MM.1S (cell line): ENCODE measurements at regions not wholly inside any gene's neighbourhood (a gene's known extent, or its start where the extent isn't known, plus 50 kb on each side); places are given as distances from the start of the nearest gene placed in this dataset.

Source experiments
- DNase-seq: peaks from one replicate; pipeline ENCODE4 v3.0.0-alpha.2; 2015
- H2AFZ ChIP-seq: fragments of 300-600 bp; sonication (generic); 2 replicates; pipeline ENCODE4 v1.6.0; 2016; ENCODE audit warnings: antibody characterized with exemption, low read length
- H3F3A ChIP-seq: fragments of 300-600 bp; sonication (generic); 2 replicates; pipeline ENCODE4 v1.6.1; 2016; ENCODE audit warnings: mild to moderate bottlenecking, antibody characterized with exemption, low read length, moderate library complexity, mixed read lengths; ENCODE audit not compliant: insufficient read depth
- H3K27ac ChIP-seq: fragments of 300-600 bp; sonication (generic); 2 replicates; pipeline ENCODE4 v1.5.1; 2016; ENCODE audit warnings: mild to moderate bottlenecking, low read length
- H3K27me3 ChIP-seq: fragments of 300-600 bp; sonication (generic); replicated peaks from 2 replicates; pipeline ENCODE4 v1.6.0; 2016; ENCODE audit warnings: low read length; ENCODE audit not compliant: insufficient read depth
- H3K36me3 ChIP-seq: fragments of 300-600 bp; sonication (generic); replicated peaks from 2 replicates; pipeline ENCODE4 v1.6.1; 2016; ENCODE audit warnings: mild to moderate bottlenecking, low read length, mixed read lengths; ENCODE audit not compliant: insufficient read depth
- H3K4me1 ChIP-seq: fragments of 300-600 bp; sonication (generic); 2 replicates; pipeline ENCODE4 v1.6.1; 2016; ENCODE audit warnings: low read length, mixed read lengths
- H3K4me2 ChIP-seq: fragments of 300-600 bp; sonication (generic); 2 replicates; pipeline ENCODE4 v1.6.0; 2016; ENCODE audit warnings: low read depth, low read length
- H3K4me3 ChIP-seq: fragments of 300-600 bp; sonication (generic); 2 replicates; pipeline ENCODE4 v1.5.1; 2016; ENCODE audit warnings: low read length, mixed read lengths
- H3K79me2 ChIP-seq: fragments of 300-600 bp; sonication (generic); 2 replicates; pipeline ENCODE4 v1.6.1; 2016; ENCODE audit warnings: mixed run types, low read length, mixed read lengths
- H3K9ac ChIP-seq: fragments of 300-600 bp; sonication (generic); 2 replicates; pipeline ENCODE4 v1.6.1; 2016; ENCODE audit warnings: low read length, mixed read lengths
- H3K9me2 ChIP-seq: fragments of 300-600 bp; sonication (generic); replicated peaks from 2 replicates; pipeline ENCODE4 v1.6.1; 2016; ENCODE audit warnings: mild to moderate bottlenecking, low read length, mixed read lengths; ENCODE audit not compliant: insufficient read depth
- H3K9me3 ChIP-seq: fragments of 300-600 bp; sonication (generic); replicated peaks from 2 replicates; pipeline ENCODE4 v1.6.1; 2016; ENCODE audit warnings: mild to moderate bottlenecking, low read length, mixed read lengths; ENCODE audit not compliant: insufficient read depth
- H4K20me1 ChIP-seq: fragments of 300-600 bp; sonication (generic); 2 replicates; pipeline ENCODE4 v1.6.1; 2016; ENCODE audit warnings: mild to moderate bottlenecking, low read length, moderate library complexity, mixed read lengths; ENCODE audit not compliant: insufficient read depth
- EZH2 ChIP-seq: fragments of 300-600 bp; sonication (generic); optimal IDR thresholded peaks from 2 replicates; pipeline ENCODE3; 2017; ENCODE audit warnings: low read depth, mild to moderate bottlenecking, antibody characterized with exemption, low read length, mixed read lengths
- EZH2phosphoT487 ChIP-seq: fragments of 300-600 bp; sonication (generic); IDR thresholded peaks from 2 replicates; pipeline ENCODE4 v1.6.1; 2018; ENCODE audit warnings: antibody characterized with exemption, low read length
- TF ChIP-seq, protein P1 (sequence below): fragments of 300-600 bp; sonication (generic); IDR thresholded peaks from 2 replicates; pipeline ENCODE4 v1.5.1; 2016; ENCODE audit warnings: antibody characterized with exemption, low read length, mixed read lengths

DNA sequence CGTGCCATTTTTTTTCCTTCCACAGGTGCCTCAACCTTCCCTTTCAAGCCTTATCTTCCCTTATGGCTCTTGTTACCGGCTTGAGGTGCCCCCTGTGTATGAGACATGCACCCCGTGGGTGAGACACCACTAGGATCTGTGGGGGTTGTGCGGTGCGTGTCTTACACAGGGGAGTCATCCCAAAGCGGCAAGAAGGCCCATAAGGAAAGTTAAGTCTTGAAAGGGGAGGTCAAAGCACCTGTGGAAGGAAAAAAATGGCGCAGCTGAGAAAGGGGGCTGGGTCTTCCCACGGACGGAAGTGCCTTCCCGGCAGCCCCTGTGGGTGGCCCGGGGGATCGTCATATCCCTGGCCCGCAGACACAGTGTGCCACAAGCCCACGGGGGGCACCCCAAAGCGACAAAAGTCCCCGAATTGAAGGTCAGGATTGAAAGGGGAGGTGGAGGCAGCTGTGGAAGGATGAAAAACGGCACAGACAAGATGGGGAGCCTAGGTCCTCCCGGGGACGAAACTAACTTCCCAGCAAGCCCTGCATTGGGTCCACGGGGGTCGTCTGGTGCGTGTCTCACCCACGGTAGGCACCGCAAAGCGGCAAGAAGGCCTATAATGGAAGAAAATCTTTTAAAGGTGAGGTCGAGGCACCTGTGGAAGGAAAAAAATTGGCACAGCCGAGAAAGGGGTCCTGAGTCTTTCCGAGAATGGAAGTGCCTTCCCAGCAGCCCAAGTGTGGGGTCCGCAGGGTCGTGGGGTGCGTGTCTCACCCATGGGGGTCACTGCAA lies 273.3 kb downstream of the ALG10 start:
- Histone ChIP-seq H3K4me1 (no peaks in the 10 kb centered on the region), H3K9me2 (no peaks in the 10 kb centered on the region), H3K9me3 (no peaks in the 10 kb centered on the region), H3K36me3 (no peaks in the 10 kb centered on the region), H3F3A (no peaks in the 10 kb centered on the region), H3K4me3 (no peak overlapping the region), H2AFZ (no peak overlapping the region), H4K20me1 (no peaks in the 10 kb centered on the region), H3K27ac (no peak overlapping the region), H3K27me3 (no peaks in the 10 kb centered on the region), H3K9ac (no peak overlapping the region), H3K79me2 (no peaks in the 10 kb centered on the region), H3K4me2 (no peak overlapping the region)
- TF ChIP-seq, protein P1, sequence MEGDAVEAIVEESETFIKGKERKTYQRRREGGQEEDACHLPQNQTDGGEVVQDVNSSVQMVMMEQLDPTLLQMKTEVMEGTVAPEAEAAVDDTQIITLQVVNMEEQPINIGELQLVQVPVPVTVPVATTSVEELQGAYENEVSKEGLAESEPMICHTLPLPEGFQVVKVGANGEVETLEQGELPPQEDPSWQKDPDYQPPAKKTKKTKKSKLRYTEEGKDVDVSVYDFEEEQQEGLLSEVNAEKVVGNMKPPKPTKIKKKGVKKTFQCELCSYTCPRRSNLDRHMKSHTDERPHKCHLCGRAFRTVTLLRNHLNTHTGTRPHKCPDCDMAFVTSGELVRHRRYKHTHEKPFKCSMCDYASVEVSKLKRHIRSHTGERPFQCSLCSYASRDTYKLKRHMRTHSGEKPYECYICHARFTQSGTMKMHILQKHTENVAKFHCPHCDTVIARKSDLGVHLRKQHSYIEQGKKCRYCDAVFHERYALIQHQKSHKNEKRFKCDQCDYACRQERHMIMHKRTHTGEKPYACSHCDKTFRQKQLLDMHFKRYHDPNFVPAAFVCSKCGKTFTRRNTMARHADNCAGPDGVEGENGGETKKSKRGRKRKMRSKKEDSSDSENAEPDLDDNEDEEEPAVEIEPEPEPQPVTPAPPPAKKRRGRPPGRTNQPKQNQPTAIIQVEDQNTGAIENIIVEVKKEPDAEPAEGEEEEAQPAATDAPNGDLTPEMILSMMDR = no peak
- TF ChIP-seq EZH2phosphoT487 (no peak), EZH2 (no peak)
- no peak for DNase-seq

DNA sequence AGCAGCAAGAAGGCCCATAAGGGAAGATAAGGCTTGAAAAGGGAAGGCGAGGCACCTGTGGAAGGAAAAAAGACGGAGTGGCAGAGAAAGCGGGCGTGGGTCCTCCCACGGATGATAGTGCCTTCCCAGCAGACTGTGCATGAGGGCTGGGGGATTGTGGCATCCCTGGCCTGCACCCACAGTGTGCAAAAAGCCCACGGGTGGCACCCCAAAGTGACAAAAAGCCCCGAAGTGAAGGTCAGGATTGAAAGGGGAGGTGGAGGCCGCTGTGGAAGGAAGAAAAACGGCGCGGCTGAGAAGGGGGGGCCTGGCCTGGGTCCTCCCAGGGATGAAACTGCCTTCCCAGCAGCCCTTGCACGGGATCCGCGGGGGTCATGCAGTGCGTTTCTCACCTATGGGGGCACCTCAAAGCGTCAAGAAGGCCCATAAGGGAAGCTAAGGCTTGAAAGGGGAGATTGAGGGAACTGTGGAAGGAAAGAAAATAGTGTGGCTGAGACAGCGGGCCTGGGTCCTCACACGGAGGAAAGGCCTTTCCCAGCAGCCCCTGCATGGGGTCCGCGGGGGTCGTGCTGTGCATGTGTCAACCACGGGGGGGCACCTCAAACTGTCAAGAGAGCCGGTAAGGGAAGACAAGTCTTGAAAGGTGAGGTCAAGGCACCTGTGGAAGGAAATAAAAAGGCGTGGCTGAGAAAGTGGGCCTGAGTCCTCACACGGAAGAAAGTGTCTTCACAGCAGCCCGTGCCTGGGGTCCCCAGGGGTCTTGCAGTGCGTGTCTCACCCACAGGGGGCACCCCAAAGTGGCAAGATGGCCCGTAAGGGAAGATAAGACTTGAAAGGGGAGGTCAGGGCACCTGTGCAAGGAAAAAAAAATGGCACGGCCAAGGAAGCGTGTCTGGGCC lies 274.1 kb downstream of the ALG10 start:
- no peak overlapping the region for H3K4me3 ChIP-seq
- H3K4me2 ChIP-seq = no peak overlapping the region
- H3K9ac ChIP-seq = no peak overlapping the region
- H3K9me3 ChIP-seq = no peaks in the 10 kb centered on the region
- no peaks in the 10 kb centered on the region for H3K27me3 ChIP-seq
- H3K9me2 ChIP-seq = no peaks in the 10 kb centered on the region
- H3K36me3 ChIP-seq = no peaks in the 10 kb centered on the region
- TF ChIP-seq EZH2phosphoT487 (no peak), EZH2 (no peak)
- TF ChIP-seq, protein P1 = no peak
- H2AFZ ChIP-seq = no peak overlapping the region
- H4K20me1 ChIP-seq = no peaks in the 10 kb centered on the region
- H3K27ac ChIP-seq = no peak overlapping the region
- H3F3A ChIP-seq = no peaks in the 10 kb centered on the region
- DNase-seq = no peak
- no peaks in the 10 kb centered on the region for H3K79me2 ChIP-seq
- H3K4me1 ChIP-seq = no peaks in the 10 kb centered on the region

DNA sequence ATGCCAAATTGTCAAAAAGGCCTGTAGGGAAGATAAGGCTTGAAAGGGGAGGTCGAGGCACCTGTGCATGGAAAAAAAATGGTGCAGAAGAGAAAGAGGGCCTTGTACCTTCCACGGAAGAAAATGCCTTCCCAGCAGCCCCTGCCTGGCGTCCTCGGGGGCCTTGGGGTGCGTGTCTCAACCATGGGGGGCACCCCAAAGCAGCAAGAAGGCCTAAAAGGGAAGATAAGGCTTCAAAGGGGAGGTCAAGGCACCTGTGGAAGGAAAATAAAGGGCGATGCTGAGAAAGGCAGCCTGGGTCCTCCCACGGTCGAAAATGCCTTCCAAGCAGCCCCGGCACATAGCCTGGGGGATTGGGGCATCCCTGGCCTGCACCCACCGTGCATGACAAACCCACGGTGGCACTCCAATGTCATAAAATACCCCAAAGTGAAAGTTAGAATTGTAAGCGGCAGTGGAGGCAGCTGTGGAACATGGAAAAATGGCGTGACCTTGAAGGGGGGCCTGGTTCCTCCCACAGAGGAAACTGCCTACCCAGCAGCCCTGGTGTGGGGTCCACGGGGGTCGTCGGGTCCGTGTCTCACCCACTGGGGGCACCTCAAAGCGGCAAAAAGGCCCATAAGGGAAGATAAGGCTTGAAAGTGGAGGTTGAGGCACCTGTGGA lies 275.0 kb downstream of the ALG10 start:
- no peak for DNase-seq
- no peaks in the 10 kb centered on the region for H3K9me2 ChIP-seq
- no peaks in the 10 kb centered on the region for H3K27me3 ChIP-seq
- TF ChIP-seq, protein P1 = no peak
- no peak for TF ChIP-seq EZH2
- H3K4me1 ChIP-seq = no peaks in the 10 kb centered on the region
- H3K9ac ChIP-seq = no peak overlapping the region
- H3K9me3 ChIP-seq = no peaks in the 10 kb centered on the region
- H3F3A ChIP-seq = no peaks in the 10 kb centered on the region
- no peaks in the 10 kb centered on the region for H3K36me3 ChIP-seq
- peak overlapping the region; percentile 37; the same call in 1 of the 2 replicates for H3K4me2 ChIP-seq
- H3K4me3 ChIP-seq = peak overlapping the region; percentile 7; the same call in 1 of the 2 replicates
- 0 out of 2 replicates have a peak overlapping the region, but pooled peaks have one; percentile 3 for H2AFZ ChIP-seq
- no peak overlapping the region for H3K27ac ChIP-seq
- H4K20me1 ChIP-seq = no peaks in the 10 kb centered on the region
- H3K79me2 ChIP-seq = no peaks in the 10 kb centered on the region
